WI38 (cell line): ENCODE measurements at regions not wholly inside any gene's neighbourhood (a gene's known extent, or its start where the extent isn't known, plus 50 kb on each side); places are given as distances from the start of the nearest gene placed in this dataset.

Source experiments
- H3K4me3 ChIP-seq: 2 replicates; pipeline ENCODE4 v1.5.1; 2011; ENCODE audit warnings: low read depth, mild to moderate bottlenecking, control low read depth, low read length
- CTCF ChIP-seq: IDR thresholded peaks from 2 replicates; pipeline ENCODE4 v1.5.1; 2012; ENCODE audit warnings: low read depth, mild to moderate bottlenecking, control low read depth, low read length

- no peak overlapping the region for H3K4me3 ChIP-seq
- TF ChIP-seq CTCF = no peak
Measured at GRCh38 chr10:10891124-10892082, 126.3 kb upstream of the CELF2 start.

- H3K4me3 ChIP-seq = no peak overlapping the region
- no peak for TF ChIP-seq CTCF
Measured at GRCh38 chr10:10892290-10892875, 125.3 kb upstream of the CELF2 start.

GRCh38 chr10:10897400-10897799 lies 120.3 kb upstream of the CELF2 start:
- TF ChIP-seq CTCF = no peak

GRCh38 chr10:10901906-10902305 lies 115.8 kb upstream of the CELF2 start:
- TF ChIP-seq CTCF = no peak

More at GRCh38 chr10:10897400-10897799, 120.3 kb upstream of the CELF2 start:
- H3K4me3 ChIP-seq = no peak overlapping the region

GRCh38 chr10:10902951-10903350 lies 114.7 kb upstream of the CELF2 start:
- no peak for TF ChIP-seq CTCF
- no peak overlapping the region for H3K4me3 ChIP-seq

More at GRCh38 chr10:10901906-10902305, 115.8 kb upstream of the CELF2 start:
- no peak overlapping the region for H3K4me3 ChIP-seq

GRCh38 chr10:10903620-10904019 lies 114.1 kb upstream of the CELF2 start:
- no peak for TF ChIP-seq CTCF
- no peak overlapping the region for H3K4me3 ChIP-seq

- no peak for TF ChIP-seq CTCF
- H3K4me3 ChIP-seq = no peak overlapping the region
Measured at GRCh38 chr10:10910634-10911033, 107.0 kb upstream of the CELF2 start.
